Hepatocyte (in vitro differentiated cells): ENCODE measurements at regions not wholly inside any gene's neighbourhood (a gene's known extent, or its start where the extent isn't known, plus 50 kb on each side); places are given as distances from the start of the nearest gene placed in this dataset.

ENCODE experiments used
- CTCF ChIP-seq: fragments of 200-600 bp; sonication (generic); IDR thresholded peaks from 2 replicates; pipeline ENCODE4 v1.5.1; 2016; ENCODE audit warnings: antibody characterized with exemption, mild to moderate bottlenecking; ENCODE audit not compliant: poor library complexity
- EZH2 ChIP-seq: fragments of 200-600 bp; sonication (generic); IDR thresholded peaks from 2 replicates; pipeline ENCODE4 v1.6.1; 2016; ENCODE audit warnings: antibody characterized with exemption, mild to moderate bottlenecking, borderline replicate concordance

GRCh38 chr4:13056630-13057189, 427.4 kb downstream of the RAB28 start:
- TF ChIP-seq CTCF = no peak
- TF ChIP-seq EZH2 = no peak
